K562 (cell line): ENCODE measurements at regions not wholly inside any gene's neighbourhood (a gene's known extent, or its start where the extent isn't known, plus 50 kb on each side); places are given as distances from the start of the nearest gene placed in this dataset.

ENCODE experiments used
- ATAC-seq: fragments of 200-7000 bp; cut with Tn5 transposase; 3 replicates; pipeline ENCODE4 v1.9.1; 2020; ENCODE audit warnings: moderate library complexity
- BruUV-seq: library from RNA; stranded (reverse); fragments of 400-500 nt; replicated peaks from 2 replicates; lab custom pipeline; 2021; lab: Mats Ljungman, UMichigan
- CTCF ChIA-PET: fragments of 300-600 bp; formaldehyde crosslinking; extraction: SDS; loops from one replicate; lab custom pipeline; 2021; ENCODE audit warnings: low intra/inter-chr PET ratio; lab: Yijun Ruan, JAX
- POLR2A ChIA-PET: fragments of 300-600, 350-650 bp; sonication (Branson Sonifier 250); formaldehyde crosslinking; extraction: SDS; loops from one replicate; lab custom pipeline; 2021; ENCODE audit warnings: antibody characterized with exemption, inconsistent platforms; lab: Yijun Ruan, JAX
- DNase-seq, 4 experiments: peaks; one replicate each; pipeline versions ENCODE4 v3.0.0 to v3.0.0-alpha.2; 2011 to 2018; ENCODE audit warnings: low spot score in 3 of 4, mixed read lengths in 3 of 4; ENCODE audit errors: extremely low read depth in 1 of 4
- FAIRE-seq: peaks from 2 replicates; lab custom pipeline; 2011; peaks lifted over from hg19 to GRCh38; lab: Jason Lieb, UNC
- H2AFZ ChIP-seq: 2 replicates; pipeline ENCODE4 v1.6.0; 2011; ENCODE audit warnings: low read depth, low read length, control low read depth, inconsistent platforms
- H3K27ac ChIP-seq: fragments of 200-600 bp; 3 replicates; pipeline ENCODE4 v1.8.0; 2011; ENCODE audit warnings: low read depth, mild to moderate bottlenecking, control low read depth, inconsistent platforms, low read length, moderate library complexity, mixed read lengths; ENCODE audit errors: extremely low read depth
- H3K27me3 ChIP-seq, 2 experiments: fragments of 300-600 bp in 1 of 2; 2 replicates in 1 of 2; 3 replicates in 1 of 2; pipeline versions ENCODE4 v1.6.0 to v1.8.0; 2011; ENCODE audit warnings: inconsistent platforms in 2 of 2, low read length in 2 of 2, mild to moderate bottlenecking in 1 of 2, mixed read lengths in 1 of 2, moderate library complexity in 1 of 2; ENCODE audit not compliant: control insufficient read depth in 2 of 2, insufficient read depth in 2 of 2
- H3K36me3 ChIP-seq: fragments of 300-600 bp; 3 replicates; pipeline ENCODE4 v1.8.0; 2011; ENCODE audit warnings: mild to moderate bottlenecking, low read length, inconsistent platforms; ENCODE audit not compliant: control insufficient read depth, insufficient read depth
- H3K4me1 ChIP-seq, 2 experiments: fragments of 200-600 bp in 1 of 2; replicated peaks in 1 of 2; 2 replicates in 1 of 2; 3 replicates in 1 of 2; pipeline versions ENCODE4 v1.5.1 to v1.8.0; 2011; ENCODE audit warnings: inconsistent platforms in 2 of 2, low read length in 2 of 2, mild to moderate bottlenecking in 1 of 2, mixed read lengths in 1 of 2, moderate library complexity in 1 of 2; ENCODE audit not compliant: control insufficient read depth in 2 of 2, insufficient read depth in 2 of 2
- H3K4me2 ChIP-seq: 2 replicates; pipeline ENCODE4 v1.6.1; 2011; ENCODE audit warnings: low read length, control low read depth, inconsistent platforms, mixed read lengths; ENCODE audit not compliant: insufficient read depth
- H3K4me3 ChIP-seq: fragments of 200-600 bp; sonication (generic), shearing (Covaris generic); 2 replicates; pipeline ENCODE4 v1.5.1; 2016; ENCODE audit warnings: control low read depth, inconsistent platforms
- H3K79me2 ChIP-seq: fragments of 200-600 bp; 3 replicates; pipeline ENCODE4 v1.8.0; 2011; ENCODE audit warnings: low read length, inconsistent platforms; ENCODE audit not compliant: control insufficient read depth, insufficient read depth
- H3K9ac ChIP-seq, 2 experiments: 2 replicates each; pipeline versions ENCODE4 v1.6.0 to v1.6.1; 2011; ENCODE audit warnings: low read depth in 2 of 2, low read length in 2 of 2, control low read depth in 1 of 2, inconsistent platforms in 1 of 2, mild to moderate bottlenecking in 1 of 2, mixed read lengths in 1 of 2; ENCODE audit not compliant: insufficient read depth in 1 of 2
- H3K9me1 ChIP-seq: one replicate; pipeline ENCODE4 v1.6.0; 2011; ENCODE audit warnings: inconsistent platforms, mild to moderate bottlenecking, low read length, moderate library complexity; ENCODE audit not compliant: control insufficient read depth, insufficient read depth
- H3K9me3 ChIP-seq: replicated peaks from 2 replicates; pipeline ENCODE4 v1.5.1; 2011; ENCODE audit warnings: low read depth, low read length, inconsistent platforms; ENCODE audit not compliant: control insufficient read depth, insufficient read depth
- H4K20me1 ChIP-seq: replicated peaks from 2 replicates; pipeline ENCODE4 v1.6.1; 2011; ENCODE audit warnings: low read length, inconsistent platforms, mixed read lengths; ENCODE audit not compliant: control insufficient read depth, insufficient read depth
- C11orf30 ChIP-seq: fragments of 450-650 bp; IDR thresholded peaks from 2 replicates; pipeline ENCODE4 v1.6.1; 2016; ENCODE audit warnings: low read depth, mild to moderate bottlenecking
- CTBP1 ChIP-seq: fragments of 450-650 bp; IDR thresholded peaks from 2 replicates; pipeline ENCODE4 v1.6.1; 2016; ENCODE audit warnings: borderline replicate concordance
- E2F3 ChIP-seq: fragments of 250-450 bp; sonication (Bioruptor Pico); IDR thresholded peaks from 2 replicates; pipeline ENCODE4 v1.4.0; 2020; ENCODE audit warnings: mild to moderate bottlenecking
- HDAC3 ChIP-seq: fragments of 450-650 bp; IDR thresholded peaks from 2 replicates; pipeline ENCODE4 v1.6.1; 2018; ENCODE audit warnings: borderline replicate concordance, mild to moderate bottlenecking, moderate library complexity; ENCODE audit not compliant: partially characterized antibody
- NR1H2 ChIP-seq: sonication (generic); formaldehyde crosslinking; IDR thresholded peaks from 2 replicates; pipeline ENCODE4 v1.4.0; 2020; ENCODE audit warnings: mild to moderate bottlenecking, missing genetic modification reagents
- PML ChIP-seq: IDR thresholded peaks from 2 replicates; pipeline ENCODE4 v1.6.1; 2012; ENCODE audit warnings: low read length, inconsistent platforms
- SUPT5H ChIP-seq: fragments of 450-650 bp; IDR thresholded peaks from 2 replicates; pipeline ENCODE4 v1.6.1; 2016
- ZNF263 ChIP-seq: sonication (generic); formaldehyde crosslinking; IDR thresholded peaks from 2 replicates; pipeline ENCODE4 v1.8.0; 2022; ENCODE audit warnings: mild to moderate bottlenecking, missing genetic modification reagents, borderline replicate concordance
- WGBS: fragments of 100-300 bp; shearing (Covaris generic); methylation state at CpG from one replicate; pipeline ENCODE4 v1.1.6; 2016; ENCODE audit warnings: low coverage, mixed read lengths; ENCODE audit not compliant: insufficient coverage; ENCODE audit errors: missing lambda C conversion rate; 5-methylcytosine and 5-hydroxymethylcytosine counted together
- in situ Hi-C: fragments of 300-500 bp; cut with MboI; formaldehyde crosslinking; loops from 4 replicates; pipeline ENCODE4 v1.15.0; 2018; ENCODE audit warnings: inconsistent platforms, mixed read lengths
- intact Hi-C: fragments of 100-400 bp; cut with micrococcal nuclease; formaldehyde crosslinking; loops from 2 replicates; pipeline ENCODE4 v1.14.2; 2022

GRCh38 chr15:69982037-69982436 is 115.7 kb downstream of the TLE3 start:
- Histone ChIP-seq H3K27me3 (peaks cover 0 to 9% of the 10 kb centered on the region in 2 experiments; a peak in 3 of 5 replicates), H3K9ac (no peak overlapping the region), H3K9me3 (no peaks in the 10 kb centered on the region), H2AFZ (no peak overlapping the region), H3K4me2 (no peak overlapping the region), H3K27ac (no peak overlapping the region), H3K36me3 (no peaks in the 10 kb centered on the region), H4K20me1 (0 out of 2 replicates have a peak, but pooled peaks cover 3% of the 10 kb centered on the region), H3K4me3 (no peak overlapping the region), H3K4me1 (no peaks in the 10 kb centered on the region), H3K9me1 (no peaks in the 10 kb centered on the region), H3K79me2 (no peaks in the 10 kb centered on the region)
- BruUV-seq: no TSS peak
- in situ Hi-C loops: loop anchor here (10.0 kb wide), 1 partner anchor 1473 kb away; no protein-coding TSS in a partner anchor
- ChIA-PET POLR2A (interaction anchor here (0.7 kb wide), 1 partner anchor 420 kb away, joined by 3 read pairs; no protein-coding TSS in a partner anchor), CTCF (no interaction called here)
- FAIRE-seq (no peak), DNase-seq (no peak), ATAC-seq (no peak)
- intact Hi-C loops: no loop called here
- TF ChIP-seq HDAC3 (no peak), ZNF263 (CRISPR knock-in tag) (peak; percentile 80)
- 0% methylated on average over 2 of the region's 2 CpGs for WGBS

GRCh38 chr15:69983696-69984265 is 113.9 kb downstream of the TLE3 start:
- DNase-seq (no peak), ATAC-seq (no peak), FAIRE-seq (no peak)
- no TSS peak for BruUV-seq
- H4K20me1 ChIP-seq: 0 out of 2 replicates have a peak, but pooled peaks cover 3% of the 10 kb centered on the region
- in situ Hi-C loops: loop anchor here (10.0 kb wide), 1 partner anchor 1471 kb away; no protein-coding TSS in a partner anchor
- peaks cover 0 to 16% of the 10 kb centered on the region in 2 experiments; a peak in 3 of 5 replicates for H3K27me3 ChIP-seq
- H3K9me1 ChIP-seq: no peaks in the 10 kb centered on the region
- intact Hi-C loops: no loop called here
- ChIA-PET POLR2A (interaction anchor here (0.7 to 1.0 kb wide), 2 partner anchors 20 to 96 kb away, joined by 3 read pairs; no protein-coding TSS in a partner anchor), CTCF (no interaction called here)
- no peak overlapping the region for H2AFZ ChIP-seq
- H3K9ac ChIP-seq: no peak overlapping the region
- H3K9me3 ChIP-seq: no peaks in the 10 kb centered on the region
- no peak overlapping the region for H3K4me3 ChIP-seq
- no peak overlapping the region for H3K27ac ChIP-seq
- no peaks in the 10 kb centered on the region for H3K36me3 ChIP-seq
- H3K79me2 ChIP-seq: no peaks in the 10 kb centered on the region
- no peaks in the 10 kb centered on the region for H3K4me1 ChIP-seq
- no peak overlapping the region for H3K4me2 ChIP-seq
- WGBS: 2% methylated on average over 7 of the region's 7 CpGs
- TF ChIP-seq CTBP1: no peak
- no peak for TF ChIP-seq PML
- no peak for TF ChIP-seq SUPT5H
- TF ChIP-seq NR1H2 (CRISPR knock-in tag): no peak
- TF ChIP-seq C11orf30: no peak
- TF ChIP-seq E2F3 (CRISPR knock-in tag): no peak
